ENCODE measurements at regions not wholly inside any gene's neighbourhood (a gene's known extent, or its start where the extent isn't known, plus 50 kb on each side); places are given as distances from the start of the nearest gene placed in this dataset.

GRCh38 chr10:2974503-2975207 is 92.7 kb upstream of the PFKP start:
- Histone ChIP-seq H3K27me3 (ENCODE audit: insufficient read depth in 3 of 3, low read length in 2 of 3) (no peaks in the 10 kb centered on the region), H3K36me3 (ENCODE audit: insufficient read depth in 1 of 2, low read depth in 1 of 2) (no peaks in the 10 kb centered on the region), H3K4me1 (no peaks in the 10 kb centered on the region), H3K9me3 (no peaks in the 10 kb centered on the region), H3K4me3 (no peak overlapping the region), H3K27ac (no peak overlapping the region)
- WGBS, 3 donors: 85 to 90% (median 88%) methylated on average over 12 of the region's 12 CpGs
- intact Hi-C loops (cut with DNase I): no loop called here
- TF ChIP-seq CTCF (IDR thresholded peaks at IDR 0.05): no peak
- ATAC-seq (no peak), DNase-seq (no peak)

- no peak for ATAC-seq
- no peaks in the 10 kb centered on the region for H3K27me3 ChIP-seq (ENCODE audit: insufficient read depth in 3 of 3, low read length in 2 of 3)
- H3K4me3 ChIP-seq: no peak overlapping the region
- no peak for DNase-seq
- H3K27ac ChIP-seq: no peak overlapping the region
- no peaks in the 10 kb centered on the region for H3K9me3 ChIP-seq
- H3K36me3 ChIP-seq (ENCODE audit: insufficient read depth in 1 of 2, low read depth in 1 of 2): no peaks in the 10 kb centered on the region
- no peak for TF ChIP-seq CTCF (IDR thresholded peaks at IDR 0.05)
- 70 to 82% (median 81%) methylated on average over 3 of the region's 3 CpGs for WGBS, 3 donors
- H3K4me1 ChIP-seq: no peaks in the 10 kb centered on the region
- intact Hi-C loops (cut with DNase I): no loop called here
These were observed 93.3 kb upstream of the PFKP start for GRCh38 chr10:2974083-2974482.

- H3K4me3 ChIP-seq: no peak overlapping the region
- intact Hi-C loops (cut with DNase I): no loop called here
- ATAC-seq: no peak
- TF ChIP-seq CTCF (IDR thresholded peaks at IDR 0.05): no peak
- 84 to 90% (median 88%) methylated on average over 8 of the region's 8 CpGs for WGBS, 3 donors
- no peaks in the 10 kb centered on the region for H3K36me3 ChIP-seq (ENCODE audit: insufficient read depth in 1 of 2, low read depth in 1 of 2)
- no peak overlapping the region for H3K27ac ChIP-seq
- no peaks in the 10 kb centered on the region for H3K9me3 ChIP-seq
- H3K27me3 ChIP-seq (ENCODE audit: insufficient read depth in 3 of 3, low read length in 2 of 3): no peaks in the 10 kb centered on the region
- DNase-seq: no peak
- no peaks in the 10 kb centered on the region for H3K4me1 ChIP-seq
These were observed 94.5 kb upstream of the PFKP start for GRCh38 chr10:2972810-2973209.

GRCh38 chr10:2972216-2972615 is 95.1 kb upstream of the PFKP start:
- WGBS, 3 donors: 33 to 48% (median 35%) methylated on average over 7 of the region's 7 CpGs
- no peak for TF ChIP-seq CTCF (IDR thresholded peaks at IDR 0.05)
- ATAC-seq: no peak

More at GRCh38 chr10:2972216-2972615, 95.1 kb upstream of the PFKP start:
- Histone ChIP-seq H3K27me3 (ENCODE audit: insufficient read depth in 3 of 3, low read length in 2 of 3) (no peaks in the 10 kb centered on the region), H3K9me3 (no peaks in the 10 kb centered on the region), H3K4me3 (no peak overlapping the region), H3K4me1 (no peaks in the 10 kb centered on the region), H3K36me3 (ENCODE audit: insufficient read depth in 1 of 2, low read depth in 1 of 2) (no peaks in the 10 kb centered on the region), H3K27ac (no peak overlapping the region)
- intact Hi-C loops (cut with DNase I): no loop called here
- no peak for DNase-seq
